GM12878 (cell line): ENCODE measurements at regions not wholly inside any gene's neighbourhood (a gene's known extent, or its start where the extent isn't known, plus 50 kb on each side); places are given as distances from the start of the nearest gene placed in this dataset.

ENCODE experiments used
- ATAC-seq: fragments of 200-7000 bp; cut with Tn5 transposase; 3 replicates; pipeline ENCODE4 v1.9.1; 2020; ENCODE audit warnings: mild to moderate bottlenecking, moderate library complexity
- BruUV-seq: library from RNA; stranded (reverse); fragments of 400-500 nt; replicated peaks from 2 replicates; lab custom pipeline; 2021; lab: Mats Ljungman, UMichigan
- CTCF ChIA-PET: fragments of 300-600 bp; sonication (Branson Sonifier 250); formaldehyde crosslinking; extraction: SDS; loops from one replicate; lab custom pipeline; 2021; ENCODE audit warnings: inconsistent platforms; lab: Yijun Ruan, JAX
- POLR2A ChIA-PET: fragments of 350-600 bp; formaldehyde crosslinking; extraction: SDS; loops from one replicate; lab custom pipeline; 2021; ENCODE audit warnings: inconsistent platforms; lab: Charles Lee
- RAD21 ChIA-PET: fragments of 300-600 bp; sonication (Branson Sonifier 250); formaldehyde crosslinking; loops from one replicate; lab custom pipeline; 2023; ENCODE audit warnings: antibody characterized with exemption; ENCODE audit not compliant: unreplicated experiment; lab: Charles Lee
- SMC1A ChIA-PET: fragments of 300-600 bp; sonication (Branson Sonifier 250); formaldehyde crosslinking; loops from one replicate; lab custom pipeline; 2023; ENCODE audit not compliant: unreplicated experiment, uncharacterized antibody; lab: Charles Lee
- DNase-seq: peaks from one replicate; pipeline ENCODE4 v3.0.0-alpha.2; 2011; ENCODE audit warnings: low read depth, low spot score
- FAIRE-seq: peaks from 3 replicates; lab custom pipeline; 2011; peaks lifted over from hg19 to GRCh38; lab: Jason Lieb, UNC
- H2AFZ ChIP-seq: 2 replicates; pipeline ENCODE4 v1.6.0; 2011; ENCODE audit warnings: low read depth, low read length, control low read depth; ENCODE audit not compliant: control insufficient read depth
- H3K27ac ChIP-seq: 2 replicates; pipeline ENCODE4 v1.5.1; 2011; ENCODE audit warnings: control low read depth; ENCODE audit not compliant: control insufficient read depth, insufficient read depth
- H3K27me3 ChIP-seq, 2 experiments: replicated peaks in 1 of 2; 2 replicates each; pipeline versions ENCODE4 v1.6.0 to v1.6.1; 2011; ENCODE audit warnings: low read length in 1 of 2; ENCODE audit not compliant: control insufficient read depth in 2 of 2, insufficient read depth in 2 of 2
- H3K36me3 ChIP-seq, 2 experiments: 2 replicates each; pipeline ENCODE4 v1.5.1; 2011; ENCODE audit warnings: low read length in 1 of 2; ENCODE audit not compliant: control insufficient read depth in 2 of 2, insufficient read depth in 2 of 2
- H3K4me1 ChIP-seq: 2 replicates; pipeline ENCODE4 v1.6.1; 2011; ENCODE audit warnings: mild to moderate bottlenecking, low read length, moderate library complexity, mixed read lengths; ENCODE audit not compliant: control insufficient read depth, insufficient read depth
- H3K4me2 ChIP-seq: 2 replicates; pipeline ENCODE4 v1.6.0; 2011; ENCODE audit warnings: control low read depth; ENCODE audit not compliant: control insufficient read depth, insufficient read depth
- H3K4me3 ChIP-seq: fragments of 200-600 bp; sonication (generic); 2 replicates; pipeline ENCODE4 v1.5.1; 2016
- H3K79me2 ChIP-seq: 2 replicates; pipeline ENCODE4 v1.6.0; 2011; ENCODE audit warnings: low read length; ENCODE audit not compliant: control insufficient read depth, insufficient read depth
- H3K9ac ChIP-seq: 2 replicates; pipeline ENCODE4 v1.8.0; 2011; ENCODE audit warnings: low read length, control low read depth, mixed read lengths; ENCODE audit not compliant: control insufficient read depth, insufficient read depth
- H3K9me3 ChIP-seq: replicated peaks from 3 replicates; pipeline ENCODE4 v1.5.1; 2011; ENCODE audit warnings: mild to moderate bottlenecking, low read length; ENCODE audit not compliant: control insufficient read depth, insufficient read depth
- H4K20me1 ChIP-seq: 2 replicates; pipeline ENCODE4 v1.6.0; 2011; ENCODE audit not compliant: control insufficient read depth, insufficient read depth
- CBFB ChIP-seq: IDR thresholded peaks from 2 replicates; pipeline ENCODE4 v1.6.1; 2016; ENCODE audit warnings: antibody characterized with exemption, low read depth
- CUX1 ChIP-seq: IDR thresholded peaks from 2 replicates; pipeline ENCODE4 v1.6.1; 2012; ENCODE audit warnings: improper control_type of control experiment, low read depth, low read length; ENCODE audit not compliant: insufficient replicate concordance
- POLR2AphosphoS2 ChIP-seq: IDR thresholded peaks from 2 replicates; pipeline ENCODE4 v1.6.1; 2011; ENCODE audit warnings: low read depth, mild to moderate bottlenecking, low read length, improper control_type of control experiment, moderate library complexity
- SPI1 ChIP-seq: IDR thresholded peaks from 2 replicates; pipeline ENCODE4 v1.6.1; 2011; ENCODE audit warnings: low read depth, mild to moderate bottlenecking, low read length, moderate library complexity, borderline replicate concordance; ENCODE audit not compliant: insufficient read depth
- WGBS: methylation state at CpG from one replicate; pipeline ENCODE4 v1.1.6; 2016; ENCODE audit warnings: low lambda C conversion rate; ENCODE audit not compliant: insufficient replicate concordance, insufficient coverage; ENCODE audit errors: missing lambda C conversion rate; 5-methylcytosine and 5-hydroxymethylcytosine counted together
- in situ Hi-C: fragments of 300-500 bp; cut with MboI; formaldehyde crosslinking; loops from 9 replicates; pipeline ENCODE4 v1.14.3; 2018; ENCODE audit warnings: mixed read lengths
- intact Hi-C: fragments of 100-400 bp; cut with micrococcal nuclease; formaldehyde crosslinking; loops from one replicate; pipeline ENCODE4 v1.14.2; 2022; ENCODE audit not compliant: unreplicated experiment

GRCh38 chr1:229024528-229025130 lies 246.3 kb upstream of the RAB4A start:
- no peaks in the 10 kb centered on the region for H3K79me2 ChIP-seq
- ATAC-seq (no peak), FAIRE-seq (no peak), DNase-seq (no peak)
- POLR2A ChIA-PET: no interaction called here
- no peak overlapping the region for H2AFZ ChIP-seq
- RAD21 ChIA-PET: no interaction called here
- H3K4me2 ChIP-seq: no peak overlapping the region
- H3K4me3 ChIP-seq: no peak overlapping the region
- TF ChIP-seq POLR2AphosphoS2 (no peak), SPI1 (no peak), CUX1 (no peak), CBFB (no peak)
- SMC1A ChIA-PET: no interaction called here
- H3K27me3 ChIP-seq: peaks cover 0 to 3% of the 10 kb centered on the region in 2 experiments; a peak in 2 of 4 replicates
- H3K36me3 ChIP-seq: no peaks in the 10 kb centered on the region
- H3K27ac ChIP-seq: no peak overlapping the region
- 34% methylated on average over 13 of the region's 13 CpGs for WGBS
- H3K9ac ChIP-seq: no peak overlapping the region
- intact Hi-C loops: no loop called here
- CTCF ChIA-PET: no interaction called here
- in situ Hi-C loops: no loop called here
- H3K4me1 ChIP-seq: peaks cover 4% of the 10 kb centered on the region
- no peaks in the 10 kb centered on the region for H4K20me1 ChIP-seq
- BruUV-seq: no TSS peak
- H3K9me3 ChIP-seq: no peaks in the 10 kb centered on the region; the same call in 2 of the 3 replicates
